HEK293 (cell line): ENCODE measurements at regions not wholly inside any gene's neighbourhood (a gene's known extent, or its start where the extent isn't known, plus 50 kb on each side); places are given as distances from the start of the nearest gene placed in this dataset.

Source experiments
- CTCF ChIP-seq: fragments of 450-650 bp; formaldehyde crosslinking; IDR thresholded peaks from 2 replicates; pipeline ENCODE4 v1.5.1; 2016; ENCODE audit warnings: missing biosample characterization, missing genetic modification characterization
- ZBTB20 ChIP-seq: fragments of 450-650 bp; formaldehyde crosslinking; IDR thresholded peaks from 2 replicates; pipeline ENCODE4 v1.5.1; 2016; ENCODE audit warnings: missing biosample characterization, missing genetic modification characterization
- ZNF132 ChIP-seq: fragments of 450-650 bp; formaldehyde crosslinking; IDR thresholded peaks from 2 replicates; pipeline ENCODE4 v1.5.1; 2017; ENCODE audit warnings: missing biosample characterization, missing genetic modification characterization, borderline replicate concordance

DNA sequence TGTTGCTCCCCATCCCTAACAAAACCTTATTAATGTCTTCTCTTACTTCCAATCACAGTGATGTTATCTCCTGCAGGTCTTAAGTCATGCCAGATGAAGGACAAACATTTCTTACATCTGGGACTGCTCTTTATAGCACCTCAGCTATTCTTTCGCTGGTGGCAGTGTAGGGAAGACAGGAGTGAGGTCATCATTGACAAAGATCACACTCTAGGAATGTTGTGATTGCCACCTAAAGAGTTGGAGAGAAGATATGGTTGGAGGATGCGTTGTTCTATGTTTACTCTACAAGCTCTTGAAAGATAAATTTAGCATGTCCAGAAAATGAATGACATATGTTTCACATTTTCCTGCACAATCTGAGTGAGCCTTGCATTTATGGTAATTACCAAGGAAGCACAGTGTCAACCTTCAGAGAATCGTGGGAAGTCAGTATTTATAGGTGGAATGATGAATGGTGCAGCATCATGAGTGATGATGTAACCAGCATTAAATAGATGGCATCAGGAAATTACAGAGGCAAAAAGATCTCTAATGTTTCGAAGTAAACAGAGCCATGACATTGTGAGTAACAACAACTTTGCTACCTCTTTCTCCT, 188.1 kb upstream of the STEAP1 start:
- TF ChIP-seq ZNF132 (tag by site-specific recombination), result no peak
- TF ChIP-seq ZBTB20 (tag by site-specific recombination), result no peak
- no peak for TF ChIP-seq CTCF (tag by site-specific recombination)
